Activated CD8-positive, alpha-beta memory T cell treated with anti-CD3 and anti-CD28 coated beads for 48 hours (primary cell): ENCODE measurements at regions not wholly inside any gene's neighbourhood (a gene's known extent, or its start where the extent isn't known, plus 50 kb on each side); places are given as distances from the start of the nearest gene placed in this dataset.

Experiments
- DNase-seq, 3 experiments: peaks; one replicate each; pipeline ENCODE4 v3.0.0-alpha.2; 2020; ENCODE audit warnings: low read depth in 2 of 3, low spot score in 2 of 3

- DNase-seq: no peak
Observed at GRCh38 chr20:60411813-60412212, 453.6 kb downstream of the CDH26 start.

GRCh38 chr20:60420676-60421229, 462.5 kb downstream of the CDH26 start:
- DNase-seq: no peak

DNA sequence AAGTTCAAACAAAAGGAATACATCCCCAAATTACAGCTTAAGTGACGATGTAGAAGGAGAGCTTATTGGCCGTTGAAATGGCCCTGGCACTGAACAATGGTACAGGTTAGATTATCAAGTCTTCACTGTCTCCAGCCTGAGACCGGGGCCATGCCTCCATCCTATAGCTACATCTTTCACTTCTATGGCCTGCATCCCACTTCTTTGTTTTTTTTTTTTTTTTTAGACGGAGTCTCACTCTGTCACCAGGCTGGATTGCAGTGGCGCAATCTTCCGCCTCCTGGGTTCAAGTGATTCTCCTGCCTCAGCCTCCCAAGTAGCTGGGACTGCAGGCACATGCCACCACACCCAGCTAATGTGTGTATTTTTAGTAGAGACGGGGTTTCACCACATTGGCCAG, 464.6 kb downstream of the CDH26 start:
- DNase-seq: no peak

- no peak for DNase-seq
Observed at GRCh38 chr20:60424267-60424902, 466.2 kb downstream of the CDH26 start.

DNA sequence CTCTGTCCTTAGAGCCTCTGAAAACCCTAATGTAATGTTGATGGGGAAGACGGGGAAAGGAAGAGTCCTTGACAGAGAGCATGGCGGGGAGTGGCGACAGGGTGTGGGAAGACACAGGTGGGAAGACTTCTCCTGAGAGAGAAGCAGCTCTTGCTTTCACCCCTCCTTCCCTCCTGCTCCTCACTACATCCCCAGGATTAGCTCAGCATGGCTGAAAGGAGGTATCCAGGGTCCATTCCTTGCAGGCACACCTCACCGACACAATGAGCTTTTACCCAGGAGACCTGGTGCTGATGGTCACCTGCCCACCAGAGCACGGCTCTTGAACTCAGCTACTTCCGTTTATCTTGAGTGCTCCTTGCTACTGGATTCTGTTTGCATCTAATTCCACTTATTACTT, 469.3 kb downstream of the CDH26 start:
- no peak for DNase-seq

- DNase-seq: no peak
Observed at GRCh38 chr20:60428651-60429050, 470.4 kb downstream of the CDH26 start.

GRCh38 chr20:60430516-60431001, 472.3 kb downstream of the CDH26 start:
- no peak for DNase-seq

GRCh38 chr20:60431349-60431748, 473.1 kb downstream of the CDH26 start:
- DNase-seq: no peak

DNA sequence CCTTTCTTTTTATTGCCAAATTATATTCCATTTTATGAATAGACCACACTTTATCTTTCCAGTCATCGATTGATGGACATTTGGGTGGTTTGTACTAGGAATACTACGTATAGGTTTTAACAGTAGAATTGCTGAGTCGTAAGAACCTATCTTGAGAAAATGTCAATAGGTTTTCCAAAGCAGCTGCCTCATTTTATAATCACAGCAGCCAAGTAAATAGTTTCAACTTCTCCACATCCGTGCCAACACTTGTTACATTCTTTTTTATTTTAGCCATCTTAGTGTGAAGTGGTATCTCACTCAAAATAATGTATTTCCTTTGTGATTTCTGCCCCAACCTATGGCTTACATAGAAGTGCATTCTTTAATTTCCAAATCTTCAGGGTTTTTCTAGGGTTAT, 479.2 kb downstream of the CDH26 start:
- no peak for DNase-seq

DNA sequence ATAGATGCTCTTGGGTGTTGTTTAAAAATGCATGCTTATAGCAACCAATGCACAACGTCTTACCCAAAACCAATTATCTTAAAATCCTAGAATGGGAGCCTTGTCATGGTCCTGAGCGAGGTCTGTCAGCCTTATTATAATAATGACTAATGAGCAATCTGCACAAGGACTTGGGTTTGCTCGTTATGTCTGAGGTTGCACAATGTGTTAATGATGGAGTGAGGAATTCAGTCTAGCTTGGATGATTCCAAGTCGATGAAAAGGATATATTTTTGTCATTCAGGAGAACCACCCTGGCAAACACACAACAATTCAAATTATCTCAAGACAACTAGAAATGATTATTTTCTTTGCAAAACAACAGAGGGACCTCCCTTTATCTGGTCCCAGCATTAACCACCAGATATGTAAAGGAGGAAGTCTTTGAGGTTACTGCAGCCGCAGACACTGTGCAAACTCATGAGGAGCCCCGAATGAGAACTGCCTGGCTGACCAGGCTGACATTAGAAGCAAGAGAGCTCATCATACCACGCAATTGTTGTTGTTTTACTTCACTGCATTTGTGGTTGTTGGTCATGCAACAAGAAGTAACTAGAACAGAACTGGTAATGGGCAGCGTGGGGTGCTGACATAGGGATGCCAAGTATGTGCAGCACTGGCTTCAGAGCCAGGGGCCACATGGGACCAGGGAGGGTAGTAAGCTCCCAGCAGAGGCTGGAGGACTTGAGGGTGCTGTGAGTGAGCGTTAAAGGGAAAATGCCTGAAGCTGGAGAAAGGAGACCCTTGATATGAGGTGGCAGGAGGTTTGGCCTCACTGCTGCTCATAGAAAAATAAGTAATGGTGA, 488.3 kb downstream of the CDH26 start:
- DNase-seq: no peak

DNA sequence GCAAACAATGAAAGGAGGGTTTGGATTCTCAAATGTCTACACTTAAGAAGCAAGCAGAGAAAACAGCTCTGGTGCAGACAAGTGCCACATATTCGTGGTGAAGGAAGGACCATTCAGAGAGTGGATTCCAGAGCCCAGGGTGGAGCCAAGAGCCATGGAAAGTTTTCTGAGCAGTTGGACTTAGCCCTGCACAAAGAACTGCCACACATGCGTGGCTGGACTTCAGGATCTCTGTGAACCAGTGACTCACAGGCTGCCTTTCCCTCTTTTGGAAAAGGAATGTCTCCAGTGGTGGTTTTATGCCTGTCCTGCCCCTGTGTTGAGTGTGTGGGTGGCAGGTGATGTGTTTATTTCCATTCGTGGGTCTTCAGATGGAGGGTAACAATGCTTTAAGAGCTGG, 489.5 kb downstream of the CDH26 start:
- no peak for DNase-seq

DNA sequence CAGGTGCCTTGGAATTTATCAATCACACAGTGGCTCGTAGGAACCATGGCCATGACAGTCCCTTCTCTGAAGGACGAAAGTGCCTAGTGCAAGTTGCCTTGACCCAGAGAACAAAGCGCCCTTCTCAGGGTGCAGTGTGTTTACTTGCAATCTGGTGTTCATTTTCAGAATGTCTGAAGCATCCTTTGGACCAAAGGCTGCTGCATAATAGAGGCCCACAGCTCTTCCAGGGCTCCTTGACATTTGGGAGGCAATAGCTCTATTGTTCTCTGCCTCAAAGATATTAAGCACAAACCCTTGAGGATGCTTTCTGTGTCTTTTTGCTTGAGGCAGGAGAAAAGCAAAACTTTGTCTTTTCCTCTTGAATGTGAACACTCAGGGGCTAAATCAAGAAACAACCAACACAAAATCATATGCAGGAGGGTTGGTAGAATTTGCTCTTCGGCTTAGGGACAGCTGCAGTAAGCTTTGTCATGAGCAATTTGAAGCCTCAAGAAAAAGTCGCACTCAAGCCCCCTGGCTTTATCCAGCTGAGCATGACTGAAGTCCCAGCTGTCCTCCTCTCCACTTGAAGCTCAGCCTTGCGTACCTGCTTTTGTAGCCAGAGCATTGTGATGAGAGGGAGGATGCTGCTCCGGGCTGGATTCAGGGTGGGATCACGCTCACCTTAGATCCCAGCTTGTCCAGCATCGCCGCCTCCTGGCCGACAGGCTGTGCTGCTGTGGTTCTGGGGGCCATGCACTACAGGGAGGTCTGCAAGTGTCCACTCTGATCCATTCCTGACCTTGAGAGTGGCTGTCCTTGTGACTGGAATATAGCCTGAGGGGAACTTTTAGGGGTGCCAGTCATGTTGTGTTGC, 495.4 kb downstream of the CDH26 start:
- no peak for DNase-seq

DNA sequence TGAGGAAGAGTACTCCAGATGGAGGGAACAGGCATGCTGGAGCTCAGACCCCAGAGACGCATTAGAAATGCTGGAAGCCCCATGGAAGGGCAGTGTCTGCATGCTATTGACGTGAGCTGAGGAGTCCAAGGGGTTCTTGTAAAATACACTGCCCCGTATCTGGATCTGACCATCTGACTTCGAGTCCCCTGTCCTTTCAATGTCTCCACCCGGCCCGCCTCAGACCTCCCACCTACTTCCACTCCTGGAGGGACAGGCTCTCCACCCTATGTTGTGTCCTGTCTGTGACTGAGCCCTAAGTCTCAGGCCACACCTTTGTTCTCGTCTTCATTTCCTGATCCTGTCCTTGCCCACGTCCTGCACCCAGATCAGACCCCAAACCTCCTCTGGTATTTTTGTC, 496.3 kb downstream of the CDH26 start:
- no peak for DNase-seq

GRCh38 chr20:60455272-60455671, 497.0 kb downstream of the CDH26 start:
- no peak for DNase-seq

GRCh38 chr20:60459212-60459611, 501.0 kb downstream of the CDH26 start:
- no peak for DNase-seq

DNA sequence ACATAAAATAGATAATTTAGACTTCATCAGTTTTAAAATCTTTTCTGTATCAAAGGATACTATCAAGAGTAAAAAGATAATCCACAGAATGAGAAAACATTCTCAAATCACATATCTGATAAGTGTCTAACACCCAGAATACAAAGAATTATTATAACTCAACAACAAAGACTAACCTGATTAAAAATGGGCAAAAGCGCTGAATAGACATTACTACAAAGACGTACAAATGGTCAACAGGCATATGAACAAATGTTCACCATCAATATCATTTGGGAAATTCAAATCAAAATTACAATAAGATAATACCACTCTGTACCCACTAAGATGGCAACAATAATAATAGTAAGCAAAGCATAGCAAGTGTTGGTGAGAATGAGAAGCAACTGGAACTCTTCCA, 503.8 kb downstream of the CDH26 start:
- DNase-seq: no peak

DNA sequence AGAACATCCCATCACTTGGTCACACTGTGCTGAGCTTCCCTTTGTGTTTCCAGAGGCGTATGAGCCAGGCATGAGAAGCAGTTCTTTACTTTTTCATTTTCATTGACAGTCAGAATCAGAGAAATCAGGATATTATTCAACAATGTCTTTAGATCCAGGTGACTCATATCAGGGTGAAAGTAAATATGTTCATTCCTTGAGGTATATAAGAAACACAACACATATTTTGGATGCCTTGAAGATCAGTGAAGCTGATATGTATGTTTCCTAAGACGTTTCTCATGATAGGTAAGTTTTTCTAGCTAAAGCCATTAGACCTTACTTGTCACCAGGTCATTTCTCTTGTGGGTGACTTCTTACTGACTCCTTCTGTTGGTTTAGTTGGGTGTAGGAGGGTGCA, 505.6 kb downstream of the CDH26 start:
- no peak for DNase-seq

- no peak for DNase-seq
Observed at GRCh38 chr20:60465439-60465838, 507.2 kb downstream of the CDH26 start.

DNA sequence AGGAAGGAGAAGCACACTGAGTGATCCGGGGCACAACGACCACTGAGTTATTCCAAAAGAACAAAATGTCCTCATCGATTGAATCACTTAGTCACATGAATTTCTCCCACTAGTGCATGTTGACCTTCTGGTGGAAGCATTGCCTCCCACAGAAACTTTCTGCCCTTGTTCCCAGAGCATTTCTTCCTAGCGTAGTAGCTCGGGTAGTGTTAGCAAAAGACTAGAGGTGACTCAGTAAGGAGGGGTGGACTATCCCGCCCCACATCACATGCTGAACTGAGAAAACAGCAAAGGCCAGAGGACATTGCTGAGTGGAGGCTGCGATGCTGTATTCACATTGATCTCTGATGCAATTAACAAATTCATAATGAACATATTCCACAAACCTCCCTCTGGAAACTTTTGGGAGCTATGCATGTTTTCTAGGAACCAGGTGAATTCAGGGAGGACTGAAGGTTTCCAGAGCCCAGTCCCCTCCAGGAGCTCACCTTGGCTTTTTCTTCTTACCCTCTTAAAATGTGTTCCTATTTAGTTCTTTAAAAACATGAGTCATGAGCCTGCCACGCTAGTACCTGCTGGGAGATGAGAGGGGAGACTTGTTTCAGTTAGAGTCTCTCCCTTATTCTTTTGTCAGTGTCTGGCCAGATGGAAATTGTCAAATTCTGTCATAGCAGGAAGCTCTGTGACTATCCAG, 507.9 kb downstream of the CDH26 start:
- no peak for DNase-seq

DNA sequence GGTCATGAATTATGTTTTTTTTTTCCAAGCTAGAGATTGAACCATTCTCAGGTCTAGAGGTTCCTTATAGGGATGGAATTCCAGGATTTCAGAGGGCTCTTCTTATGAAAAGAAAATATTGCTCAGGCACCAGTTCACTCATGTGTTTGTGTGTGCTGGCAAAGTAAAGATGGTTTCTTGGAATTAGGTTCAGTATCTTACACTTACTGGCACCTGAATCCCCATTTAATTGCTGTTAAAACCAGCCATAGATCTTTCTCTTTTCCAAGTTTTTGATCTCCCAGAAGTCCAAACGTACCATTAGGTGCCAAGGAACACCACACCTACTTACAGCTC, 508.4 kb downstream of the CDH26 start:
- no peak for DNase-seq

DNA sequence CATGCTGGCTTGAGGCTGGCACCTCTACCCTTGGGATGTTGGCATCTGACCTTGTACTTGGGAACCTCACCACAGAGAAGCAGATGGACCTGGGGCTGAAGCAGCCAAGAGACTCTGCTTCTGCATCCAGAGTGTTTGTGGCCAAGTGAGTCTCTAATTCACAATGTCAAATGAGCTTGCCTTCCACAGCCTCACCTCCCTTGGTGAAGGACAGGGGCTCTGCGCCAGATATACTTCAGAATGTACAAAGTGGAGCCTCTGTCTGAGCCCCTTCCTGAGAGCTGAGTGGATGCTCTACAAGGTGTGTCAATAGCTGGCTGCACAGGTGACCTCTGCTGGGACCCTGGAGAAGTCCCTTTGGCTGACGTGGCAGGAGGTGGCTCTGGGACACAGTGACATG, 508.9 kb downstream of the CDH26 start:
- no peak for DNase-seq
